ENCODE measurements at regions not wholly inside any gene's neighbourhood (a gene's known extent, or its start where the extent isn't known, plus 50 kb on each side); places are given as distances from the start of the nearest gene placed in this dataset.

DNA sequence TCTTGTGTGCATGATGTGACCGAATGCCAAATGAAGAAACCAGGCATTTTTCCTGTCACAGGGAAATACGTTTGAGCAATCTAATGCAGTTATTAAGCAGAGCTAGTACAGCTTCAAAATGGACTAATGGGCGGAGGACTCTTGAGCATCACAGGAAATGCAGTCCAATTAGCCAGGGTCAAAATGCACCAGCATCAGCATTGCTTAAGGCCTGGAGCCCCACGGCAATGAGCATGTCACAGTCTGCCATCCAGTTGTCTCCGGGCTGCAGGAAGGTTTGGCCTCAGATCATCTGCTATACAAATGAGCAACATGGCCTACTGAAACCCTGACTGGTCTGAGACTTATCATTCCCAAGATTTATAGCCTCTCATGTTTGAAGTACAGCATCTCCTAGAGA is 652.1 kb upstream of the SLC35B3 start:
- Histone ChIP-seq H3K4me3 (ENCODE audit: low read length) (no peak overlapping the region), H3K36me3 (ENCODE audit: control insufficient read depth in 2 of 3, insufficient read depth in 3 of 3, low read length in 3 of 3) (no peaks in the 10 kb centered on the region), H3K27me3 (ENCODE audit: control insufficient read depth in 2 of 2, insufficient read depth in 2 of 2, low read length in 2 of 2) (no peaks in the 10 kb centered on the region), H3K4me1 (ENCODE audit: control insufficient read depth in 2 of 2, insufficient read depth in 2 of 2, low read length in 2 of 2) (no peaks in the 10 kb centered on the region), H3K27ac (ENCODE audit: low read depth, low read length) (no peak overlapping the region), H3K9me3 (ENCODE audit: control insufficient read depth in 2 of 3, low read length in 3 of 3) (no peaks in the 10 kb centered on the region)
- H3K27me3 Mint-ChIP-seq: peaks cover 0 to 4% (median 0%) of the 10 kb centered on the region in 5 donors
- DNase-seq (no peak), ATAC-seq (no peak)
- peaks cover 0 to 6% (median 0%) of the 10 kb centered on the region in 11 donors for H3K9me3 Mint-ChIP-seq
- no peaks in the 10 kb centered on the region for H3K36me3 Mint-ChIP-seq
- intact Hi-C loops (cut with micrococcal nuclease): no loop called here
- no peak overlapping the region for H3K27ac Mint-ChIP-seq
- H3K4me3 Mint-ChIP-seq: no peak overlapping the region
- ChIA-PET CTCF (interaction anchor here (0.9 kb wide), 1 partner anchor 35 kb away, joined by 3 read pairs; no protein-coding TSS in a partner anchor), POLR2A (no interaction called here)
- H3K4me1 Mint-ChIP-seq: peaks cover 0 to 7% (median 0%) of the 10 kb centered on the region in 7 donors

DNA sequence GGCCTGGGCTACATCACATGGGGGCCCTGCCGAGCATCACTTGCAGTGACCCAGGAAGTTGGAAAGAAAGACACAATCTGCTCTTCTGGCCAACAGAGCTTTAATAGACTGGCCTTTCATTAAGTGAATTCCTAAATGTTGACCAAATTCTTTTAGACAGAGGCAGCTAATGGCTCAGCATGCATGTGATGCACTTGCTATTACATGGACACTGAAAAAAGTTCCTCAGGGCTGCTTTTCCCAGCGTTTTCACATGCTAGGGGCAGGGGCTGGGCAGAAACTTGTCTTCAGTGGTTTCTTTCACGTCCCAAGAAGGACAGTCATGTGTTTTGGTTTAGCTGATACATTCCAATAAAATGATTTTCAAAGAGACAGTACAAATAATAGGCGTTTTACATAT is 651.0 kb upstream of the SLC35B3 start:
- Histone ChIP-seq H3K4me3 (ENCODE audit: low read length) (no peak overlapping the region), H3K4me1 (ENCODE audit: control insufficient read depth in 2 of 2, insufficient read depth in 2 of 2, low read length in 2 of 2) (no peaks in the 10 kb centered on the region), H3K27ac (ENCODE audit: low read depth, low read length) (no peak overlapping the region), H3K27me3 (ENCODE audit: control insufficient read depth in 2 of 2, insufficient read depth in 2 of 2, low read length in 2 of 2) (no peaks in the 10 kb centered on the region), H3K36me3 (ENCODE audit: control insufficient read depth in 2 of 3, insufficient read depth in 3 of 3, low read length in 3 of 3) (no peaks in the 10 kb centered on the region), H3K9me3 (ENCODE audit: control insufficient read depth in 2 of 3, low read length in 3 of 3) (no peaks in the 10 kb centered on the region)
- H3K4me3 Mint-ChIP-seq: no peak overlapping the region
- no peak for DNase-seq
- peaks cover 0 to 7% (median 0%) of the 10 kb centered on the region in 7 donors for H3K4me1 Mint-ChIP-seq
- H3K9me3 Mint-ChIP-seq: peaks cover 0 to 6% (median 0%) of the 10 kb centered on the region in 11 donors
- POLR2A ChIA-PET: no interaction called here
- CTCF ChIA-PET: no interaction called here
- intact Hi-C loops (cut with micrococcal nuclease): no loop called here
- H3K27me3 Mint-ChIP-seq: peaks cover 0 to 4% (median 0%) of the 10 kb centered on the region in 5 donors
- H3K36me3 Mint-ChIP-seq: no peaks in the 10 kb centered on the region
- ATAC-seq: no peak
- H3K27ac Mint-ChIP-seq: no peak overlapping the region

DNA sequence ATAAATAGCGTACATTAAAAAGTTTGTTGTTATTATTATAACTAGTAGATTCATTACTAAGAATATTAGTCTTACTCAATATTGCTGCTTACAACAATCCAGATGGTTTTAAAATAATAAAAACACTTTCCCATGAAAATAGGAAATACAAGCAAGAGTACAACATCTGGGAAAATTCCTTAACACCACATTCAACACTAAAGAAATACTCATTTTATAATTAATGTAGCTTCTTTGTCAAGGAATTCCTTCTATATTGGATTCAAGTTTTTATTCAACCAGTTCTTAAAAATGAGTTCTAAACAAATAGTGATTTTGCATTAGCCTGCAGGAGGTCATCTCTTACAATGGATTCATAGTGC is 650.3 kb upstream of the SLC35B3 start:
- no peak overlapping the region for H3K27ac Mint-ChIP-seq
- ATAC-seq (no peak), DNase-seq (no peak)
- H3K4me1 Mint-ChIP-seq: peaks cover 0 to 7% (median 0%) of the 10 kb centered on the region in 7 donors
- H3K27me3 ChIP-seq (ENCODE audit: control insufficient read depth in 2 of 2, insufficient read depth in 2 of 2, low read length in 2 of 2): no peaks in the 10 kb centered on the region
- no peaks in the 10 kb centered on the region for H3K9me3 ChIP-seq (ENCODE audit: control insufficient read depth in 2 of 3, low read length in 3 of 3)
- intact Hi-C loops (cut with micrococcal nuclease): no loop called here
- H3K27ac ChIP-seq (ENCODE audit: low read depth, low read length): no peak overlapping the region
- no peaks in the 10 kb centered on the region for H3K4me1 ChIP-seq (ENCODE audit: control insufficient read depth in 2 of 2, insufficient read depth in 2 of 2, low read length in 2 of 2)
- peaks cover 0 to 4% (median 0%) of the 10 kb centered on the region in 5 donors for H3K27me3 Mint-ChIP-seq
- ChIA-PET POLR2A (no interaction called here), CTCF (no interaction called here)
- H3K9me3 Mint-ChIP-seq: peaks cover 0 to 6% (median 0%) of the 10 kb centered on the region in 11 donors
- H3K36me3 ChIP-seq (ENCODE audit: control insufficient read depth in 2 of 3, insufficient read depth in 3 of 3, low read length in 3 of 3): no peaks in the 10 kb centered on the region
- no peak overlapping the region for H3K4me3 ChIP-seq (ENCODE audit: low read length)
- H3K36me3 Mint-ChIP-seq: no peaks in the 10 kb centered on the region
- H3K4me3 Mint-ChIP-seq: no peak overlapping the region

DNA sequence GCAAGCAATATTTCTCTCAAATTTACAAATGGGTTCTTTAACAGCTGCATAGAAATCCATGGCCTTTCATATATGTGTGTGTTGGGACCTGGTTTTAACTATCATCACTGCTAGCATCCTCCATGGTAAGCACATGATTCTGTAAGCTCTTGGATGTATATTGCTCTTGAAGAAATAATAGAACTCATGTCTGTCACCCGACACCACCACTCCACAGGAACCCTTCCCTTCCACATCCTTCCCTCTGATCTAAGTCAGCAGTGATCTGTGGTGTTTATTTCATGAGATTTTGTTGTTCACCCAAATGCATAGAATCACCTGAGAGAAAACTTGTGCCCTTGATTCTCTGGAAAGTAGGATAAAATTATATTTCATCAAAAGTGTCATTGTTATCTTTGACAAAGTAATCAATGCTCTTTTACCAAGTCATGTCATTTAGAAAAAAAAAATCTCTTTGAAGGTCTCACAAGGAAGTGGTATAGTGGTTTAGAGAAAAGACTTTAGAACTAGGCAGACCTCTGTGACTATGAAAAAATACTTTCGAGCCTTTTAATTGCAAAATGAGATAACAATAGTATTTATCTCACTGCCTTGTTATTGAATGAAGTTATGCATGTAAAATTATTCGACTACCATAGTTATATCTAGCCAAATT is 649.8 kb upstream of the SLC35B3 start:
- POLR2A ChIA-PET: no interaction called here
- peak in 1 of 9 donors; percentile 1 for DNase-seq
- intact Hi-C loops (cut with micrococcal nuclease): no loop called here

DNA sequence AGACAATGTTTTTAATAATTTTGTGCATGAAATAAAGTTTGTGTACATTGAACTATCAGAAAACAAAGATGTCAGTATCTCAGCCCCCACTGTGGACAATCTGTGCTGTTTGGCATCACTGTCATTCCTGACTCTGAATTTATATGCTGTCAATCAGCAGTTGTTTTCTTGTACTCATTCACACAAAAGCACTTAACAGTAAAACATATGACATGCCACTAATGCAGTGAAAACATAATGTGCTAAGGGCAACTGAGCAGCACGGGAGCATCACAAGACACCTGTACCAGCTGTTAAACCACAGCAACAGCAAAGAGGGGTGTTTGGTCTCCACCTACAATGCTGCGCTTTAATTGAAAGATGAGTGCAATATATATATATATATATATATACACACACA is 647.8 kb upstream of the SLC35B3 start:
- H3K4me1 ChIP-seq (ENCODE audit: control insufficient read depth in 2 of 2, insufficient read depth in 2 of 2, low read length in 2 of 2): no peaks in the 10 kb centered on the region
- ChIA-PET POLR2A (no interaction called here), CTCF (no interaction called here)
- H3K4me3 Mint-ChIP-seq: no peak overlapping the region
- no peak overlapping the region for H3K27ac ChIP-seq (ENCODE audit: low read depth, low read length)
- H3K9me3 ChIP-seq (ENCODE audit: control insufficient read depth in 2 of 3, low read length in 3 of 3): no peaks in the 10 kb centered on the region
- peaks cover 0 to 12% (median 0%) of the 10 kb centered on the region in 5 donors for H3K27me3 Mint-ChIP-seq
- peaks cover 0 to 11% (median 0%) of the 10 kb centered on the region in 11 donors for H3K9me3 Mint-ChIP-seq
- ATAC-seq (no peak), DNase-seq (no peak)
- no peaks in the 10 kb centered on the region for H3K36me3 Mint-ChIP-seq
- no peak overlapping the region for H3K4me3 ChIP-seq (ENCODE audit: low read length)
- no peak overlapping the region for H3K27ac Mint-ChIP-seq
- H3K4me1 Mint-ChIP-seq: peaks cover 0 to 7% (median 0%) of the 10 kb centered on the region in 7 donors
- no peaks in the 10 kb centered on the region for H3K27me3 ChIP-seq (ENCODE audit: control insufficient read depth in 2 of 2, insufficient read depth in 2 of 2, low read length in 2 of 2)
- no peaks in the 10 kb centered on the region for H3K36me3 ChIP-seq (ENCODE audit: control insufficient read depth in 2 of 3, insufficient read depth in 3 of 3, low read length in 3 of 3)
- intact Hi-C loops (cut with micrococcal nuclease): no loop called here

More for the DNA sequence above, 649.8 kb upstream of the SLC35B3 start:
- no peak overlapping the region for H3K27ac Mint-ChIP-seq
- H3K27me3 Mint-ChIP-seq: peaks cover 0 to 4% (median 0%) of the 10 kb centered on the region in 5 donors
- CTCF ChIA-PET: no interaction called here
- H3K4me1 ChIP-seq (ENCODE audit: control insufficient read depth in 2 of 2, insufficient read depth in 2 of 2, low read length in 2 of 2): no peaks in the 10 kb centered on the region
- H3K27ac ChIP-seq (ENCODE audit: low read depth, low read length): no peak overlapping the region
- ATAC-seq: no peak
- H3K4me1 Mint-ChIP-seq: peaks cover 0 to 7% (median 0%) of the 10 kb centered on the region in 7 donors
- H3K27me3 ChIP-seq (ENCODE audit: control insufficient read depth in 2 of 2, insufficient read depth in 2 of 2, low read length in 2 of 2): no peaks in the 10 kb centered on the region
- H3K9me3 Mint-ChIP-seq: peaks cover 0 to 6% (median 0%) of the 10 kb centered on the region in 11 donors
- no peaks in the 10 kb centered on the region for H3K9me3 ChIP-seq (ENCODE audit: control insufficient read depth in 2 of 3, low read length in 3 of 3)
- H3K4me3 ChIP-seq (ENCODE audit: low read length): no peak overlapping the region
- no peaks in the 10 kb centered on the region for H3K36me3 Mint-ChIP-seq
- H3K4me3 Mint-ChIP-seq: peak overlapping the region in 1 of 10 donors; percentile 4
- no peaks in the 10 kb centered on the region for H3K36me3 ChIP-seq (ENCODE audit: control insufficient read depth in 2 of 3, insufficient read depth in 3 of 3, low read length in 3 of 3)

DNA sequence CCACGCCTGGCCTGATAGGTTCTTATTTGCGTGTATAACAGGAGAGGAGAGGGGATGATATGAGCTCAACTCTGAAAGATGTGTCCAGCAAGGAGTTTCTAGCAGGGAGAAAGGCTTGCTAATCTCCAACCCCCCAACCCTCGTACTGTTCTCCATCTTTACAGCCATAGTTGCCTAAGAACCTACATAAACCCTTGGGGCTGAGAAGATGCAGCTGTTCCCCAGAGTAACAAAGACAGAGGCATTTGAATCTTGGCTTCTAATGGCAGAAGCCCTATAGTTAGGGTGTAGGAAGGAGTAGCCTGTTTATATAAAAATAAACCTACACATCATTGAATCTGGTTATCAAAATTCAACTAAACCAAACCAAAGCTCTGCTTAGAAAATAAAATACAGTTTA is 631.4 kb upstream of the SLC35B3 start:
- DNase-seq: no peak
- Mint-ChIP-seq H3K4me1 (no peaks in the 10 kb centered on the region), H3K27ac (no peak overlapping the region), H3K36me3 (no peaks in the 10 kb centered on the region), H3K9me3 (peaks cover 0 to 14% (median 1%) of the 10 kb centered on the region in 11 donors), H3K4me3 (no peak overlapping the region), H3K27me3 (peaks cover 0 to 5% (median 0%) of the 10 kb centered on the region in 5 donors)
- Histone ChIP-seq H3K27ac (ENCODE audit: low read depth, low read length) (no peak overlapping the region), H3K27me3 (ENCODE audit: control insufficient read depth in 2 of 2, insufficient read depth in 2 of 2, low read length in 2 of 2) (no peaks in the 10 kb centered on the region), H3K4me3 (ENCODE audit: low read length) (no peak overlapping the region), H3K4me1 (ENCODE audit: control insufficient read depth in 2 of 2, insufficient read depth in 2 of 2, low read length in 2 of 2) (no peaks in the 10 kb centered on the region), H3K36me3 (ENCODE audit: control insufficient read depth in 2 of 3, insufficient read depth in 3 of 3, low read length in 3 of 3) (no peaks in the 10 kb centered on the region), H3K9me3 (ENCODE audit: control insufficient read depth in 2 of 3, low read length in 3 of 3) (no peaks in the 10 kb centered on the region)
- no peak for ATAC-seq
- ChIA-PET POLR2A (no interaction called here), CTCF (no interaction called here)
- intact Hi-C loops (cut with micrococcal nuclease): no loop called here

DNA sequence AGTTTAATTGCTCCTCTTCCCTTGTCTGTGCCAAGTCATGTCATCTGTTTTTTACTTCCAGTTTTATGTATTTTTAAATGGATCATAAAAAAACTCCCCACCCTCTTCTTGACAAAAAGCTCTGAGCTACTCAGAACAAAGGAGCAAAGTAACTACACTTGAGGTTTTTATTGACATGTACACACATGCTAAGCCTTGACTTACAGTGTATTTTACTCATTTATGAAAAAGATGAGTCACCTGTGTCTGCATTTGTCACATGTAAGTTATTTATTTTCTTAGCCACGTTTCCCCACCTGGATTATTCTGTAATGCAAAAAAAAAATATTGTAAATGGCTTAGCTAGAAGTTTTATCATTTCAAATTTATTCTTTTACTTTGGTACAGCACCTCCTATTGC is 628.8 kb upstream of the SLC35B3 start:
- intact Hi-C loops (cut with micrococcal nuclease): no loop called here
- no peak overlapping the region for H3K4me3 ChIP-seq (ENCODE audit: low read length)
- DNase-seq (no peak), ATAC-seq (no peak)
- ChIA-PET POLR2A (no interaction called here), CTCF (no interaction called here)
- no peaks in the 10 kb centered on the region for H3K9me3 ChIP-seq (ENCODE audit: control insufficient read depth in 2 of 3, low read length in 3 of 3)
- Mint-ChIP-seq H3K4me1 (no peaks in the 10 kb centered on the region), H3K4me3 (no peak overlapping the region), H3K27me3 (peaks cover 0 to 5% (median 0%) of the 10 kb centered on the region in 5 donors), H3K36me3 (no peaks in the 10 kb centered on the region), H3K27ac (no peak overlapping the region), H3K9me3 (peaks cover 0 to 7% (median 0%) of the 10 kb centered on the region in 11 donors)
- H3K36me3 ChIP-seq (ENCODE audit: control insufficient read depth in 2 of 3, insufficient read depth in 3 of 3, low read length in 3 of 3): no peaks in the 10 kb centered on the region
- H3K27me3 ChIP-seq (ENCODE audit: control insufficient read depth in 2 of 2, insufficient read depth in 2 of 2, low read length in 2 of 2): no peaks in the 10 kb centered on the region
- no peaks in the 10 kb centered on the region for H3K4me1 ChIP-seq (ENCODE audit: control insufficient read depth in 2 of 2, insufficient read depth in 2 of 2, low read length in 2 of 2)
- no peak overlapping the region for H3K27ac ChIP-seq (ENCODE audit: low read depth, low read length)
